ENCODE measurements at regions not wholly inside any gene's neighbourhood (a gene's known extent, or its start where the extent isn't known, plus 50 kb on each side); places are given as distances from the start of the nearest gene placed in this dataset.

DNA sequence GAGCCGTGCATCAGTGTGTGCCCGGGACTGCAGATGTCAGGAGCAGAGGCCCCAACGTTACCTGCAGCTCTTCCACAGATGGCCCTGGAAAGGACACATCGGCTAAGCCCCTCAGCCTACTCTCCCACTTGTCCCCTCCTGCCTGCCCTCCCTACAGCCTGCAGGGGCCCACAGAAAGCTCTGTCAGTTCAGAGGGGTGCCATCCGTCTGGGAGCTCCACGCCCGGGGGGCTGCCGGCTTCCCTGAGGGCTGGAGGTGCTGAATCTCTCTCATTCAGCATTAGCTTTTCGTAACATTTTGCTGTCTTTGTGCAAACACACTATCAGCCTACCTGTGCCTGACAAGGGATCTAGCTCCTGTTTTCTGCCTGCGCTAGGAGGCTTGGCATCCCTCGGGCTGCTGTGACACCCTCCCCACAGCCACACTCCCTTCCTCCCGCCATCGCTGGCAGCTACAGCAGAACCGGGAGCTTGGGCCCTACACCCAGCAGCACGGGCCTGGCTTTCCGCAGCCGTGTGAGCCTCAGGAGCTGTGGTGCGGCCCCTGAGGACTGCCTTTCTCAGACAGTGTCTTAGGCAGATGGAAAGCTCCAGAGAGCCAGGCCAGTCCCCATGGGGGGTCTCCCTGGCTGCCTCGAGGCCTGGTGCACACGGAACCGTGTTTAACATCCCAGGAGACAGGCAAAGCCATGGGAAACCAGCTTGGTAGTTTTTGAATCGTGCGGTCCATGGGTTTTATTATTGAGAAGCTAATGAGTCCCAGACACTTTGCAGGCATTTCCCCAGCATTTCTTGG, 198.3 kb upstream of the B3GAT1 start:
- no peak overlapping the region for H3K4me3 ChIP-seq (ENCODE audit: low read depth, low read length)
- TF ChIP-seq, protein P1, sequence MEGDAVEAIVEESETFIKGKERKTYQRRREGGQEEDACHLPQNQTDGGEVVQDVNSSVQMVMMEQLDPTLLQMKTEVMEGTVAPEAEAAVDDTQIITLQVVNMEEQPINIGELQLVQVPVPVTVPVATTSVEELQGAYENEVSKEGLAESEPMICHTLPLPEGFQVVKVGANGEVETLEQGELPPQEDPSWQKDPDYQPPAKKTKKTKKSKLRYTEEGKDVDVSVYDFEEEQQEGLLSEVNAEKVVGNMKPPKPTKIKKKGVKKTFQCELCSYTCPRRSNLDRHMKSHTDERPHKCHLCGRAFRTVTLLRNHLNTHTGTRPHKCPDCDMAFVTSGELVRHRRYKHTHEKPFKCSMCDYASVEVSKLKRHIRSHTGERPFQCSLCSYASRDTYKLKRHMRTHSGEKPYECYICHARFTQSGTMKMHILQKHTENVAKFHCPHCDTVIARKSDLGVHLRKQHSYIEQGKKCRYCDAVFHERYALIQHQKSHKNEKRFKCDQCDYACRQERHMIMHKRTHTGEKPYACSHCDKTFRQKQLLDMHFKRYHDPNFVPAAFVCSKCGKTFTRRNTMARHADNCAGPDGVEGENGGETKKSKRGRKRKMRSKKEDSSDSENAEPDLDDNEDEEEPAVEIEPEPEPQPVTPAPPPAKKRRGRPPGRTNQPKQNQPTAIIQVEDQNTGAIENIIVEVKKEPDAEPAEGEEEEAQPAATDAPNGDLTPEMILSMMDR (IDR thresholded peaks at IDR 0.05; ENCODE audit: low read depth, low read length): no peak

DNA sequence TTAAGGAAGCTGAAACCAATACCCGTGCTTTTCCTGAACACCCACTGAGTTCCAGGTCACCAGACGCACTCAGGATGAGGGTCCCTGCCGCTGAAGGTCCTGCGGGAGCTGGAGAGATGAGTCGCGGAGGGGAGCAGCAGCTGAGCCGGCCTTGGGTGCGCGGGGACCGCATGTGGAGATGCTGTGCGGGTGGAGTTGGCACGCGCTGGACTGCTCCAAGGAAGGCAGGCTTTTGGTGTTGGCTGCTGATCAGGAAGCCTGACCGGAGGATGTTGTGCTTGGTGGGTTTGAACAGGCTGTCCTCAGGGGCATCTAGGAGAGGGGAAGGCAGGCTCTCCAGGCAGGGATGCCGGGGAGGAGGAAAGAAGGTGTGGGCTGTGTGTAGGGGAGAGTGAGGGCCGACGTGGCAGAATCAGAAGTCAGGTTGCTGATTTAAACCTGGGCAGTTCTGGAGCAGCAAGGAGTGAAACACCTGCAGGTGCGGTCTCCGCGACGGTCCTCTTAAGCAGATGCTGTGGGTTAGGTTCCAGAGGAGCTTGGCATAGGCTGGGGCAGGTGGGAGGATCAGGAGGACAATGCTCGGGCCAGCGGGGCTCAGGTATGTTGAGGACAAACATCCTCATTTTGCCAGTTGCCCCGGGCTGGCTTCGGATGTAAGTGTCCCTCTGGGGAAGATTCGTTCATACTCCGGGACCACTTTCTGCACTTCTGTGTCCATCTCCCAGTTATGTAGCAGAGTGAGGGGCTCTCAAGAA, 197.5 kb upstream of the B3GAT1 start:
- TF ChIP-seq, protein P1 (IDR thresholded peaks at IDR 0.05; ENCODE audit: low read depth, low read length): no peak
- no peak overlapping the region for H3K4me3 ChIP-seq (ENCODE audit: low read depth, low read length)

DNA sequence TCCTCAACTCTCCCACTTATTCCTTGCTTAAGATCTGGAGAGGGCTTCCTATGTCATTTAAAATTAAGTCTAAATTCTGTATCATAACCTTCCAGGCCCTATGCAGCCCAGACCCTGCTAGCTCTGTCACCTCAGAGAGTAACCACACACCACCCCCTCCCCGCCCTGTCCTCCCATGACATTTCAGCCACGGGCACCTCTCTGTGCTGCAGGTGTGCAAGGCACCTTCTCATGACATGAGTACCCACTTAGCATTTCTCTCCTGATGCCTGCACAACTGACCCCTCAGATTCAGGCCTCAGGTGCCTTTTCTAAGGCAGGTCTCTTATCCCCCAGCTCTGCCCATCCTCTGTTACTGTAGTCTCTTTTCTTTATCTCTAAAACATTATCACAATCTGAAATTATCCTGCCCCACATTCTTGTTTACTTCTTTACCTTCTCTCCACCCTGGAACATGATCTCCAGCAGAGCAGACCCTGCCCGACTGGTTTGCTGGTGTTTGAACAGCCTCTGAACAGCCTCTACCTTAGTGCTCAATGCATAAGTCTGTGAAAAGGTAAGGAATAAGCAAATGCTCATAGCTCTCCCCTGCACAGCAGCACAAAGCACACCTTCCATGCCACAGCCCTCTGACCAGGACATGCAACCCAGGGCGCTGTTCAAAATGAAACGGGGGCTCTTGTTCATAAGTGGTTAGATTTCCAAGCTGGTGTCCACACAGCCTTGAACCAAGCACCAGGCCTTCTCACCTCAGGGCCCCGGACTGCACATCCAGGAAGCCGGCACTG, 196.1 kb upstream of the B3GAT1 start:
- TF ChIP-seq, protein P1 (IDR thresholded peaks at IDR 0.05; ENCODE audit: low read depth, low read length): no peak

DNA sequence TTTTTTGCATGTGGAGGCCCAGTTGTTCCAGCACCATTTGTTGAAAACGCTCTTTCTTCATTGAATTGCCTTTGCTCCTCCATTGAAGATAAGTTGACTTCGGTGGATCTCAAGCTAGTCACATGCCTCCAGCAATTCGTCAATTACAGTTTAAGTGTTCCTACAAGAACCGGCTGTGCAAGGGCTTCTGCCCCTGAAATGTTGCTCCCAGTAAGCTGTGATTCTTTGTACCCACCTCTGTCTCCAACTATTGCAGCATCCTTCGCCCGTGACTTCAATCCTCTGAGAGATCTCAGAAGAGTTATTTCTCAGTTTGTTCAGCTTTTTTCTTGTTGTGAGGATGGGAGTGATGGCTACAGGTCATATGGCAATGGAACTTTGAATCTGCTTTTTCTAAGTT, 194.2 kb upstream of the B3GAT1 start:
- TF ChIP-seq, protein P1 (IDR thresholded peaks at IDR 0.05; ENCODE audit: low read depth, low read length): no peak
- H3K4me3 ChIP-seq (ENCODE audit: low read depth, low read length): no peak overlapping the region

More for the DNA sequence above, 196.1 kb upstream of the B3GAT1 start:
- H3K4me3 ChIP-seq (ENCODE audit: low read depth, low read length): no peak overlapping the region

DNA sequence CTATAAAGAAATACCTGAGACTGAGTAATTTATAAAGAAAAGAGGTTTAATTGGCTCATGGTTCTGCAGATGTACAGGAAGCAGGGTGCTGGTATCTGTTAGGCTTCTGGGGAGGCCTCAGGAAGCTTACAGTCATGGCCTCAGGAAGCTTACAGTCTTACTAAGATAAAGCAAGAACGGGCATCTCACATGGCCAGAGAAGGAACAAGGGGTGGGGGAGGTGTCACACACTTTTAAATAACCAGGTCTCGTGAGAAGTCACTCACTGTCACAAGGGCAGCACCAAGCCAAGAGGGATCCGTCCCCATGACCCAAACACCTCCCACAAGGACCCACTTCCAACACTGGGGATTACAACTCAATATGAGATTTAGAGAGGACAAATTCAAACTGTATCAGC, 192.8 kb upstream of the B3GAT1 start:
- H3K4me3 ChIP-seq (ENCODE audit: low read depth, low read length): no peak overlapping the region

DNA sequence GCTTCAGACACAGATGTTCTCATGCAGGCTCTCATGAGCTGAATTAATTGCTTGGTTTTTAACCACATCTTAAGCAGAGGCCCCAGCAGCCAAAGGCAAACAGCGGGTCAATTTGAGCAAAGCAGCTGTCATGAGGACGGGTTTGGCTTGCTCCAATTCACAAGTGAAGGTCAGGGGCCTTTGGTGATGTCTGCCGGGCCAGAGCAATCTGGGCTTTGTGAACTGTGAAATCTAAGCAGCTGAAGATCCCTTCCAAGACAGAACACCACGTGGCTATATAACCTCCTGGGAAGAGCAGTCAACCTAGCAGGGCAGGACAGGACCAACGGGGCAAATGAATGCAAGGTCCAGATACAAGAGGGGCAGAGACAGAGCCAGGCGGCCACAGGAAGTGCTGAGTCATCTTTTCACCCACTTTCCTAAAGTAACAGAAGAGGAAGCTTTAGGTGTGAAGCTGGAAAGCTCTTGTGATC, 187.3 kb upstream of the B3GAT1 start:
- no peak overlapping the region for H3K4me3 ChIP-seq (ENCODE audit: low read depth, low read length)
- TF ChIP-seq, protein P1 (IDR thresholded peaks at IDR 0.05; ENCODE audit: low read depth, low read length): no peak

More for the DNA sequence above, 192.8 kb upstream of the B3GAT1 start:
- TF ChIP-seq, protein P1 (IDR thresholded peaks at IDR 0.05; ENCODE audit: low read depth, low read length): no peak
